IPS-20b (cell line): ENCODE measurements at regions not wholly inside any gene's neighbourhood (a gene's known extent, or its start where the extent isn't known, plus 50 kb on each side); places are given as distances from the start of the nearest gene placed in this dataset.

Experiments
- H3K27ac ChIP-seq: one replicate; pipeline ENCODE4 v1.5.1; 2013; ENCODE audit warnings: low read length
- H3K27me3 ChIP-seq: 2 replicates; pipeline ENCODE4 v1.6.1; 2013; ENCODE audit warnings: mild to moderate bottlenecking, low read length, inconsistent platforms; ENCODE audit not compliant: insufficient read depth
- H3K36me3 ChIP-seq: 2 replicates; pipeline ENCODE4 v1.6.1; 2013; ENCODE audit warnings: low read depth, mild to moderate bottlenecking, inconsistent platforms, low read length, moderate library complexity; ENCODE audit not compliant: insufficient read depth
- H3K4me1 ChIP-seq: 2 replicates; pipeline ENCODE4 v1.6.1; 2013; ENCODE audit warnings: mild to moderate bottlenecking, control low read depth, inconsistent platforms, low read length, moderate library complexity; ENCODE audit not compliant: insufficient read depth
- H3K4me3 ChIP-seq: 2 replicates; pipeline ENCODE4 v1.5.1; 2013; ENCODE audit warnings: mild to moderate bottlenecking, low read length, inconsistent platforms
- H3K9ac ChIP-seq: 2 replicates; pipeline ENCODE4 v1.6.1; 2013; ENCODE audit warnings: low read depth, mild to moderate bottlenecking, inconsistent platforms, low read length, moderate library complexity
- H3K9me3 ChIP-seq: 2 replicates; pipeline ENCODE4 v1.6.1; 2013; ENCODE audit warnings: mild to moderate bottlenecking, low read depth, low read length, inconsistent platforms; ENCODE audit not compliant: insufficient read depth

- Histone ChIP-seq H3K9ac (no peak overlapping the region), H3K4me3 (no peak overlapping the region), H3K36me3 (no peaks in the 10 kb centered on the region), H3K27me3 (no peaks in the 10 kb centered on the region), H3K9me3 (no peaks in the 10 kb centered on the region), H3K4me1 (peaks cover 12% of the 10 kb centered on the region), H3K27ac (no peak overlapping the region)
Measured at GRCh38 chr6:14434916-14435690, 317.5 kb downstream of the CD83 start.

DNA sequence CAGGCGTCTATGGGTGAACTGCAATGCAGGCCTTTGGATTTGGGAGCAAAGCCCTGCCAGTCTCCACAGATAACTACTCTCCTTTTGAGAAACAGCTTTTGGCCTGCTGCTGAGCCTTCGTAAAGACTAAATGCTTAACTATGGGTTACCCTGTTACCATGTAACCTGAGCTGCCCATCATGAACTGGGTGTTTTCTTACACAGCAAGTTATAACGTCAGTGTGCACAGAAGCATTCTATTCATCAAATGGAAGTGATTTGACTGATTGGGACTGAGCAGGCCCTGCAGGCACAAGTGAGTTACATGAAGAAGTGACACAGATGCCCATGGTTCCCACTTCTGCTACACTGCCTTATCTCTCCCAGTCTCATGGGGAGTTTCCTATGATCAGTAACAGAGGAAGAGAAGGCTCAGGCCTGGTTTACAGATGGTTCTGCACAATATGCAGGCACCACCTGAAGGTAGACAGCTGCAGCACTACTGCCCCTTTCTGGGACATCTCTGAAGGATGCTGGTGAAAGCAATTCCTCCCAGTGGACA, 319.1 kb downstream of the CD83 start:
- no peak overlapping the region for H3K4me3 ChIP-seq
- H3K36me3 ChIP-seq = no peaks in the 10 kb centered on the region
- no peak overlapping the region for H3K9ac ChIP-seq

GRCh38 chr6:14439419-14439818, 321.8 kb downstream of the CD83 start:
- no peaks in the 10 kb centered on the region for H3K9me3 ChIP-seq
- no peak overlapping the region for H3K9ac ChIP-seq
- no peaks in the 10 kb centered on the region for H3K27me3 ChIP-seq
- no peak overlapping the region for H3K27ac ChIP-seq
- H3K4me1 ChIP-seq = no peaks in the 10 kb centered on the region
- H3K4me3 ChIP-seq = no peak overlapping the region
- no peaks in the 10 kb centered on the region for H3K36me3 ChIP-seq

More for the DNA sequence above, 319.1 kb downstream of the CD83 start:
- Histone ChIP-seq H3K4me1 (peaks cover 7% of the 10 kb centered on the region), H3K27ac (no peak overlapping the region), H3K27me3 (no peaks in the 10 kb centered on the region), H3K9me3 (no peaks in the 10 kb centered on the region)

- Histone ChIP-seq H3K36me3 (no peaks in the 10 kb centered on the region), H3K27me3 (no peaks in the 10 kb centered on the region), H3K4me3 (no peak overlapping the region), H3K27ac (no peak overlapping the region), H3K4me1 (no peaks in the 10 kb centered on the region), H3K9me3 (no peaks in the 10 kb centered on the region), H3K9ac (no peak overlapping the region)
Measured at GRCh38 chr6:14440215-14440910, 322.8 kb downstream of the CD83 start.

DNA sequence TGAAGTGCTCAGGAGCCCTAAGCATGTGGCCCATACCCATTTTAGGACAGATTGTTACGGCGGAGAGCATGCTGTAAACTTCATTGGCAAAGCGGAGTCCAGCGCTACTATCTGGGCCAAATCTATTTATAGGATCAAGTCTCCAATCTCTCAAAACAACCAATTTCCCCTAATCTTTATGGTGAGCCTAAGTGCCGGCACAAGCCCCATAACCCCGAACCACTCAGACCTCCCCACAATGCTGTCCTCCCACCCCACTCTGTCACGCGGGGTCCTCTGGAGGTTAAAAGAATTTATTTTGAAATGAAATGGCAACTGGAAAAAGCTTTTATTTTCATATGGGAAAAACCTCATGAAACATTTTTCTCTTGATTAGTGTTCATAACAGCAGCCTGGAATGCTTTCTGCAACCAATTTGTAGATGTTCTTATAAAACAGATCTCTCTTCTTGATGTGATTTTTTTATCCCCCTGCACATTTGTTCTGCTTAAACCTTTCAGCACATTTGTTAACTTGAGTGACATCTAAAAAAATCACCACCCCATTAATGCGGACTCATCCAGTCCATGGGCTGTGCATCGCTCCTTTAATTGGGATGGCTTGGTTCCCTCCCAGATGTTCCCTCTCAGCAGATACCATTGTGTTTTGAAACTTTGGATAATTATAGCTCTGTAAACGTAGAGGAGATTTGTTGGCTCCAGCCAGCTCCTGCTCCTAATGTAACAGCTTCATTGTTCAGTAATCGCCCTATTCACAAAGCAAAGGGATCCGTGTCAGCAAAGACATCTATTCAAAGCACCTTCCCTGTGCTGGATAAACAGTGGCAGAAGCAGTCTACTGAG, 323.6 kb downstream of the CD83 start:
- H3K36me3 ChIP-seq = no peaks in the 10 kb centered on the region
- no peaks in the 10 kb centered on the region for H3K27me3 ChIP-seq
- H3K4me3 ChIP-seq = no peak overlapping the region
- no peaks in the 10 kb centered on the region for H3K4me1 ChIP-seq
- H3K9me3 ChIP-seq = no peaks in the 10 kb centered on the region
- no peak overlapping the region for H3K9ac ChIP-seq
- H3K27ac ChIP-seq = no peak overlapping the region

GRCh38 chr6:14442242-14442641, 324.7 kb downstream of the CD83 start:
- H3K27ac ChIP-seq = no peak overlapping the region
- no peak overlapping the region for H3K4me3 ChIP-seq
- H3K4me1 ChIP-seq = no peaks in the 10 kb centered on the region
- H3K9ac ChIP-seq = no peak overlapping the region
- H3K36me3 ChIP-seq = no peaks in the 10 kb centered on the region
- no peaks in the 10 kb centered on the region for H3K9me3 ChIP-seq
- no peaks in the 10 kb centered on the region for H3K27me3 ChIP-seq

GRCh38 chr6:14443629-14444268, 326.2 kb downstream of the CD83 start:
- Histone ChIP-seq H3K4me1 (no peaks in the 10 kb centered on the region), H3K9ac (no peak overlapping the region), H3K36me3 (no peaks in the 10 kb centered on the region), H3K9me3 (peaks cover 9% of the 10 kb centered on the region), H3K27ac (no peak overlapping the region), H3K27me3 (no peaks in the 10 kb centered on the region), H3K4me3 (no peak overlapping the region)

DNA sequence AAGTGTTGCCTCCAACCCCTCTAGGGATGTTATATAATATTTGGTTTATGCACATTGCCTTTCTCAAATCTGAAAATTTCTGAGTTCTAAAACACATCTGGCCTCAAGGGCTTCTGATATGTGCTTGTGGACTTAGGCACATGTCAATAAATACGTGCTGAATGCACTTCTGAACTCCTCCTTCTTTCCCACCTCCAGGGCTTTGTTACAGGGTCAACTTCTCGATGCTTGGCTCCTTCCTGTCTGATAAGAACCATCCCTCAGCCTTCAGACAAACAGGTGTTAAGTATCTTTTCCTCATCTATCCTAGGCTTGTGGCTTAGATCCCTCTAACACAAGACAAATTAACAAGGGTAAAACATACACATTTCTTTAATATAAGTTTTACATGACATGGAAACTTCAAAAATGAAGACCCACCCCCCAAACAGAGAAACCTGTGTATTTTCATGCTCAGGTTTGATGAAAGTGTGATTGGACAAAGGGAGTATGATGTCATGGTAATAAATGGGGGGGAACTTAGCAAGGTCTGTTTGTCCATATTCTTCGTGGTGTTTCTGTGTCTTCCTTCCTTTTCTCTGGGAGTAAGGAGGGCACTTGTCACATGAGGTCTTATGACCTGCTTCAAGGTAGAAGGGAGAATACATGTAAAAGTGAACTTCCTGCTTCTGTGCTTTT, 326.9 kb downstream of the CD83 start:
- H3K27ac ChIP-seq = no peak overlapping the region
- no peak overlapping the region for H3K4me3 ChIP-seq
- H3K9ac ChIP-seq = no peak overlapping the region
- H3K36me3 ChIP-seq = no peaks in the 10 kb centered on the region
- H3K4me1 ChIP-seq = peaks cover under 1% of the 10 kb centered on the region; the same call in 1 of the 2 replicates
- peaks cover 9% of the 10 kb centered on the region for H3K9me3 ChIP-seq
- no peaks in the 10 kb centered on the region; the same call in 1 of the 2 replicates for H3K27me3 ChIP-seq

DNA sequence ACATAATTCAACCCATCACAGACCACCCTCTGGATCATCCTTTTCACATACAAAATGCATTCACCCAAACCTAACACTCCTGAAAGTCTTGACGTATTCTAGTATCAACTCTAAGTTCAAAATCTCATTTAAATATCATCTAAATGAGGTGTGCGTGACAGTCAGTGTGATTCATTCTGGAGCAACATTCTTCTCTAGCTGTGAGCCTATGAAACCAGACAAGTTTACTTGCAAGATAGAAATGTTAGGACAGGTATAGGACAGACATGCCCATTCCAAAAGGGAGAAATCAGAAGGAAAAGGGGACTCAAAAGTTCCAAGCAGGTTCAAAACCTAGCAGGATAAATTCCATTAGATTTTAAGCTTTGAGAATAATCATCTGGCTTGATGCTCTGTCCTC, 329.7 kb downstream of the CD83 start:
- no peaks in the 10 kb centered on the region for H3K36me3 ChIP-seq
- peaks cover 13% of the 10 kb centered on the region; the same call in 1 of the 2 replicates for H3K4me1 ChIP-seq
- H3K27me3 ChIP-seq = peaks cover 14% of the 10 kb centered on the region; the same call in 1 of the 2 replicates
- H3K4me3 ChIP-seq = no peak overlapping the region
- H3K27ac ChIP-seq = no peak overlapping the region
- H3K9ac ChIP-seq = no peak overlapping the region
- peaks cover 9% of the 10 kb centered on the region for H3K9me3 ChIP-seq

DNA sequence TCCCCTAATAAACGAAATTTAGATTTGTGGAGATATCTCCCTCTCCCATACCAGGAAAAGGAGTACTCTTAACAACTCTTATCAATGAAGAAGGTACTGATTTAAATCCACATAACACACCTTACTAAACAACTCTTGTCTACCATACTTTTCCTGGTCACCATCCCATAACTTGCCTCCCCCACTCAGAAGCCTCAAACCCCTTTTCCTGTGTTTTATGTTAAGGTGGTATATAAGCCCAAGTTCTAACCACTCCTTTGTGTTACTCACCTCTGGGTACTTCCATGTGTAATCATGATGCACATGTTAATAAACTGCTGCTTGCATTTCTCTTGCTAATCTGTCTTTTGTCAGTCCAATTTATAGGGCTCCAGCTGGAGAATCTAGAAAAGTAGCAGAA, 330.7 kb downstream of the CD83 start:
- Histone ChIP-seq H3K27ac (no peak overlapping the region), H3K27me3 (peaks cover 14% of the 10 kb centered on the region; the same call in 1 of the 2 replicates), H3K4me3 (no peak overlapping the region), H3K9ac (no peak overlapping the region), H3K9me3 (peaks cover 9% of the 10 kb centered on the region), H3K4me1 (peaks cover 13% of the 10 kb centered on the region; the same call in 1 of the 2 replicates), H3K36me3 (no peaks in the 10 kb centered on the region)
